ENCODE measurements at regions not wholly inside any gene's neighbourhood (a gene's known extent, or its start where the extent isn't known, plus 50 kb on each side); places are given as distances from the start of the nearest gene placed in this dataset.
"Not testable (repeated sequence)": the region's sequence is repeated elsewhere in the genome, so short reads cannot be mapped to it uniquely, and the experiment has no call there.

- DNase-seq (ENCODE audit: low read depth in 2 of 3, low spot score in 2 of 3): no peak
These were observed 196.2 kb upstream of the E2F8 start for GRCh38 chr11:19436932-19437331.

GRCh38 chr11:19435306-19435989 is 194.7 kb upstream of the E2F8 start:
- no peak for DNase-seq (ENCODE audit: low read depth in 2 of 3, low spot score in 2 of 3)

- no peak for DNase-seq (ENCODE audit: low read depth in 2 of 3, low spot score in 2 of 3)
These were observed 193.0 kb upstream of the E2F8 start for GRCh38 chr11:19433791-19434190.

- no peak for DNase-seq (ENCODE audit: low read depth in 2 of 3, low spot score in 2 of 3)
These were observed 192.6 kb upstream of the E2F8 start for GRCh38 chr11:19433367-19433766.

GRCh38 chr11:19432370-19433061 is 191.8 kb upstream of the E2F8 start:
- no peak for DNase-seq (ENCODE audit: low read depth in 2 of 3, low spot score in 2 of 3)

GRCh38 chr11:19430754-19431398 is 190.1 kb upstream of the E2F8 start:
- no peak for DNase-seq (ENCODE audit: low read depth in 2 of 3, low spot score in 2 of 3)

- DNase-seq (ENCODE audit: low read depth in 2 of 3, low spot score in 2 of 3): no peak
These were observed 189.6 kb upstream of the E2F8 start for GRCh38 chr11:19430346-19430745.

- DNase-seq (ENCODE audit: low read depth in 2 of 3, low spot score in 2 of 3): no peak
These were observed 188.5 kb upstream of the E2F8 start for GRCh38 chr11:19429108-19429760.

- DNase-seq (ENCODE audit: low read depth in 2 of 3, low spot score in 2 of 3): no peak
These were observed 187.7 kb upstream of the E2F8 start for GRCh38 chr11:19428206-19429002.

- no peak for DNase-seq (ENCODE audit: low read depth in 2 of 3, low spot score in 2 of 3)
These were observed 186.1 kb upstream of the E2F8 start for GRCh38 chr11:19426756-19427403.

GRCh38 chr11:19426011-19426755 is 185.4 kb upstream of the E2F8 start:
- no peak for DNase-seq (ENCODE audit: low read depth in 2 of 3, low spot score in 2 of 3)

- DNase-seq (ENCODE audit: low read depth in 2 of 3, low spot score in 2 of 3): no peak
These were observed 181.5 kb upstream of the E2F8 start for GRCh38 chr11:19422276-19422675.

GRCh38 chr11:19420868-19421533 is 180.3 kb upstream of the E2F8 start:
- no peak for DNase-seq (ENCODE audit: low read depth in 2 of 3, low spot score in 2 of 3)

GRCh38 chr11:19419808-19420207 is 179.1 kb upstream of the E2F8 start:
- no peak for DNase-seq (ENCODE audit: low read depth in 2 of 3, low spot score in 2 of 3)

- no peak for DNase-seq (ENCODE audit: low read depth in 2 of 3, low spot score in 2 of 3)
These were observed 178.4 kb upstream of the E2F8 start for GRCh38 chr11:19419021-19419750.

- DNase-seq (ENCODE audit: low read depth in 2 of 3, low spot score in 2 of 3): no peak
These were observed 177.5 kb upstream of the E2F8 start for GRCh38 chr11:19418221-19418620.

GRCh38 chr11:19412070-19412469 is 171.3 kb upstream of the E2F8 start:
- not testable (repeated sequence) for DNase-seq (ENCODE audit: low read depth in 2 of 3, low spot score in 2 of 3)

- no peak for DNase-seq (ENCODE audit: low read depth in 2 of 3, low spot score in 2 of 3)
These were observed 169.3 kb upstream of the E2F8 start for GRCh38 chr11:19410032-19410431.

- no peak for DNase-seq (ENCODE audit: low read depth in 2 of 3, low spot score in 2 of 3)
These were observed 168.6 kb upstream of the E2F8 start for GRCh38 chr11:19409307-19409706.

All from activated CD8-positive, alpha-beta memory T cell treated with anti-CD3 and anti-CD28 coated beads for 48 hours (primary cell).